Fibroblast of gingiva (primary cell): ENCODE measurements at regions not wholly inside any gene's neighbourhood (a gene's known extent, or its start where the extent isn't known, plus 50 kb on each side); places are given as distances from the start of the nearest gene placed in this dataset.

Experiments
- DNase-seq: peaks from one replicate; pipeline ENCODE4 v3.0.0-alpha.2; 2011; ENCODE audit warnings: low read depth

DNA sequence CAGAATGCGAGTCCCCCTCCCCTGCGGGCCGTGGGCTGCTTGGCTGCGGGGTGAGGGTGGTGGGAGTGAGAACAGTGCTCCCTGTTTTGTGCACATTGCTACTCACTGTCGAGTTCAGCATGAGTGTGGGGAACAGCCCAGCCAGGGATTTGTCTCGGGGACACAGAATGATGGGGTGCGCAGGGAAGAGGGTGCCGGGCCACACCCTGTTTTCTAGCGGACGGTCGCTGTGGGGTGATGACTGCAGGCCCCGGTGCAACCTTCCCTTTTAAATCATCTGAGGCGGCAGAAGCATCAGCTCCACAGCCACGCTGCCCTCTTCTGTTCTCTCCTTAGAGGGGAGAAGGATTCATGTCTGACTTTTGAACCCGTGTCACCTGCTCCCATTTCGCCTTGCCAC is 1051.2 kb downstream of the TBC1D22A start:
- no peak for DNase-seq

DNA sequence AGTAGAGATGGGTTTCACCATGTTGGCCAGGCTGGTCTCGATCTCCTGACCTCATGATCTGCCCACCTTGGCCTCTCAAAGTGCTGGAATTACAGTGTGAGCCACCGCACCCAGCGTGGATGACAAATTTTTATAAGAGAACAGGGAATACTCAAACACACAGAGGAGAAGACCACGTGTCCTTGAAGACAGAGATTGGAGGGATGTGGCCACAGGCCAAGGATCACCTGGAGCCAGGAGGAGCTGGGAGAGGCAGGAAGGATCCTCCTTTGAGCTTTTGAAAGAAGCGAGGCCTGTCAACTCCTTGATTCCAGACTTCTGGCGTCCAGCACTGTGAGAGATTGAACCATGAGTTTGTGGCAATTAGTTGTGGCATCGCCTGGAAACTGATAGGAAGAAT is 1049.5 kb downstream of the TBC1D22A start:
- no peak for DNase-seq

DNA sequence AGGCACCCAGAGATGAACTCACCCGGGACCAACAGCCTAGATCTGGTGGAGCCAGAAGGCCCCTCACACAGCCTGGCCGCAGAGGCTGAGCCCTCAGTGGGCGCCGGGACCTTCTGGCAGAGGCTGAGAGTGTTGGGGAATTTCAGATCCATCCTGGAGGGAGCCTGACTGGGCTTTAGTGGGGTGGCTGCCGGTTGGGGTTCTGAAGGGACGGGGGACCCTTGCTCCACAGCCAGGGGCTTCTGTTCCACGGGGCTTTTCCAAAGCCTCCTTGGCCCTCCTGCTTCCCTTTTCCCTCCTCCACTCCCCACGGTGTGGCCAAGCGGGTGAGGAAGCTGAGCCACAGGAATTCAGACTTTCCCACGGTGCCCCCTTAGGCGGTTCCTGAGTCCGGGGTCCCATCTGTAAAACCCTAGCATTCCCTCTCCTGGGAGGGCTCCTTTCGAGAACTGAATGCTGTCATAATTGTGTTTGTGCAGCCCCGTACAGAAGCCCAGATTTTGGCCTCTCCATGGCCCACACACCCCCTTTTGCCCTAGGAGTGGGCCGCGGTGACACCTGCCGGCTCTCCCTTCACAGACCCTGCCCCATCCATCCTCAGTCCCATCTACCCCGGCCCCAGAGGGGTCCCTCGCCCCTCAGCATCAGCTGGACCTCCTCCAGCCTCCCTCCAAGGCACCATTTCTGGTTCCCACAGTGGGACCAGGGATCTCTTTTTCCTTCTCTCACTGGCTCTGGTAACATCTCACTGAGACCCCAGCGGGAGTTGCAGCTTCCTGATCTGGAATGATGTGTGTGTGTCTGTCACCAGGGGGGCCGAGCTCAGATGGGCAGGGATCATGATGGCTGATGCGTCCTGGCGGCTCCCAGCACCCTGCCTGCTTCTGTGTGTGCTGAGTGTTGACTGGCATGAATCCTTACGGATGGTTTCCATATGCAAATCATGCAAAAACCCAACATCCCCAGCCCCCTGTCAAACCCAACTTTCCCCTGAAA is 1048.4 kb downstream of the TBC1D22A start:
- DNase-seq, result no peak

DNA sequence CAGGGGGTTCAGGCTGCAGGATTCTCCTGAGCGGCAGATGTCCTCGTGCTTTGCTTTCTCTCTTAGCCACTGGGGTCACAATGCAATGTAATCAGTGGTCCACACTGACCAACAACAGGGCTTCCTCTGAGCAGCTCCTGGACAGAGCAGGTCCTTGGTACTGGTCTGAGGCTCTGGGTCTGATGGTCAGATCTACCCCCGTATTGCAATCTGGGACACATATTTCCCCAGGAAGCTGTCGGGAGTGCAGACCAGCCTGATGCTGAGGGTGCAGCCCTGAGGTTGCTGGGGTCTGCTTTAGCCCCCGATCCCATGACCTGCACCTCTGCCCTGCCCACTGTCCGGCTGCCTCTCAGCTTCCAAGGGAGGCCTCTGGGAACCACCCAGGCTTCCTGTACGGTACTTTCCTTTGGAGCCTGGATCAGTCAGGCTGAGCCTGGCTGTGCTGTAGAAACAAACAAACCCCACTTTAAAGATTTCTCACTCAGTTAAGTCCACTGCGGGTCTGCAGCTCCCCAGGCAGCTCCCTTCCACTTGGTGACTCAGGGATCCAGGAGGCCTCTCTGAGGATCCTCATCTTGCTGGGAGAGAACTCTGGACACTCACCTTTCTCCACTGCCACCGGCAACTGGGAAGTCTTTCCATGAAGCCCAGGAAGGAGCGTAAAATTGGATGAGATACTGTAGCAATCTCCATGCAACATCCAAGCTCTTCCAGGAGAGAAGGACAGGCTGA is 1046.6 kb downstream of the TBC1D22A start:
- DNase-seq, result no peak

DNA sequence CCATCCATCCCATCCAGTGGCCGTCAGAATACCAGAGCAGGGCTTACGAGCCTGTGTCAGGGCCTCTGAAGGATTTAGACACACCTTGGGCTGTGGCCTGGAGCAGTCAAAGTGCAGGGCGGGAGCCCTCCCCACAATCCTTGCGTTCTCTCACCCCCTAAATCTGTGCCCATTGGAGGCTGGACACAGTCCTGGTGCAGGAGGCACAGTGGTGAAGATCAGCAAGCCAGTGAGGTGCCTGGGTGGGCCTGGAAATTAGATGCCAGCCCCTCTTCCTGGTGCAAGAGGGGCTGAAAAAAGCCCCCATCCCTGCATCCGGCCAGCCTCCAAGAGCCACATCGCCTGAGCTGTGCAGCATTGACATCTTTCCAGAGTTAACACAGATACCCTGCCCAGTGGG is 1045.8 kb downstream of the TBC1D22A start:
- no peak for DNase-seq

DNA sequence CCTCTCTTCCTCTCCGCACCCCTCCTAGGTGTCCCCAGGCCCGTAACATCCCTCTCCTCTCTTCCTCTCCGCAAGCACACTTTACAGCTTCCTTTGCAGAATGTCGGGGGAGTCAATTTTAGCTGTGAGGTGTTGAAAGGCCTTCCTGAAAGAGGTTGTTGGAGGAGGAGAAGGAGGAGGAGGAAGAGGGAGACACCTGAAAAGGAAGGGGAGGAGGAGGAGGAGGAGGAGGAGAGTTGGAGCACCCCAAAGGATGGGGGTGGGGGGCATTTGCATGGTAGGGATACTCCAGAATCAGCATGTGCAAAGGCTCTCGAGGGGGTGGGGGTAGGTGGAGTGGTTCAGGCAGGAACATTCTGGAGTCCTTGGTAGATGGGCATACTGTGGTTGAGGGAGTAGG is 1045.1 kb downstream of the TBC1D22A start:
- DNase-seq, result no peak

DNA sequence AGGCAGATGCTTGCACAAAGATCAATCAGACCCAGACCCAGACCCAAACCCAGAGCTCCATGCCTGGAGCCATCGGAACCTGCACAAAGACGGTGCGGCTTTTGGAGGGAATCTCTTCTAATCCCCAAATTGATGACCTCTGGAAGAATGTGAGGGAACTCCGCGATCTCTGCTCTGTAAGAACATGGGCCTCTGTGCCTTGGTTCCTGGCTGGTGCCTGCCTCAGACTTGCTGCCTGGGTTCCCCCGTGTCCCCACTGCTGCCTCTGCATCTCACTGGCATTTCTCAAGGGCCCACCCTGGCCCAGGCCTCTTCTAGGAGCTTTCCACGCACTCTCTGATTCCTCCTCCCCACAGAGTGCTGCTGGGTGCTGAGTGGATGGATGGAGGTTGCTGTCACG is 1044.4 kb downstream of the TBC1D22A start:
- no peak for DNase-seq

DNA sequence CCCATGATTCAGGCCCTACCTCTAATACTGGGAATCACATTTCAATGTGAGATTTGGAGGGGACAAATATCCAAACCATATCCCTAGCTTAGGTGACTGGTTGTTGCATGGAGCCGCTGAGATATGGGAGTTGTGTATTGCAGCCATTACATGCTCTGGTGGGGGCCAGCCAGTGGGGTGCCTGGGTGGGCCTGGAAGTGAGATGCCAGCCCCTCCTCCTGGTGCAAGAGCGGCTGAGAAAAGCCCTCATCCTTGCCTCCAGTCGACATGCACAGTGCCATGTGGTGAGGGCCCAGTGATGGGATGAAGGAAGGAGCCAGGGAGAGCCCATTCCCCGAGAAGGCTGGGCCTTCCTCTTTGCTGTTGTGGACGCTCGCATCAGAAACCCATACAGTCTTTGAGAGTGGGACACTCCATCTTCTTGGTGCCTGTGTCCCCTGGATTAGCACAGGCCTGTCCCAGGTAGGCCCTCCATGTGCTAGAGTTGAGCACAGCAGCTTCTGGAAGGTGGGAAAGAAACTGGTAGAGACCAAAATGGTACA is 1043.0 kb downstream of the TBC1D22A start:
- DNase-seq, result no peak

DNA sequence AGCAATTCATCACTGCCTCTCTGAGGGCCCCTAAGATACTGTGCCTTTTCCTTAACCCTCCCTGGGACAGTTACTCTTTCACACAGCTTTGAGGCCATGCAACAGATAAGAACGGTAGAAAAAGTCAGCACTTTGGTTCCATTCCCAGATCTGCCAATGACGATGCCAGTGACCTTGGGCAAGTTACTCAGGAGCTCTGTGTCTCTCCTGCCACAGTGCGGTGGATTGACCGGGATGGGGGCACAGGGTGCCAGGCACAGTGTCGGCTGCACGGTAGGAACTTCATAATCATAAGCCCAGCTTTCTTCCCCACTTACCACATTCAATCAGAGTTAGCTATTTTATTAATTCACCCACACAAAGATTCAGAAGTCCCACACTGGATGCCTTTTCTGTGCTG is 1041.8 kb downstream of the TBC1D22A start:
- DNase-seq, result no peak

DNA sequence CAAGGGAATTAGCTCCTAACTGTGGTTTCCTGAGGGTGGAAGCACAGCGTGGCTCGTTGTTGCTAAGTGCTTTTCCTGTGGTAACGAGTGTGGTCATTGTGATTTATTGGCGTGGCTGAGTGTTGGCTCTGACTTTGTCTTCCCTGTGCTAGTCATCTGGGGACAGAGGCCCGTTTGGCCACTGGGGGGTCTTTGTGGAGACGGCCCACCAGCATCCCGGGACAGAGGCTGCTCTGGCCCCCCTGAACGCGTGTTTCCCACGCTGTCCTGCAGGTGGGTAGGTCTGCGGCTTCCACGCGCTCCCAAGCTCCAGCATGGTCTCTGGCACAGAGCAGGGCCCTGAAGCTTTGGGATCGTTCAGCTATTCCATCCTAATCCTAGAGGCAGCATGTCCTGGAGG is 1040.0 kb downstream of the TBC1D22A start:
- DNase-seq, result no peak

DNA sequence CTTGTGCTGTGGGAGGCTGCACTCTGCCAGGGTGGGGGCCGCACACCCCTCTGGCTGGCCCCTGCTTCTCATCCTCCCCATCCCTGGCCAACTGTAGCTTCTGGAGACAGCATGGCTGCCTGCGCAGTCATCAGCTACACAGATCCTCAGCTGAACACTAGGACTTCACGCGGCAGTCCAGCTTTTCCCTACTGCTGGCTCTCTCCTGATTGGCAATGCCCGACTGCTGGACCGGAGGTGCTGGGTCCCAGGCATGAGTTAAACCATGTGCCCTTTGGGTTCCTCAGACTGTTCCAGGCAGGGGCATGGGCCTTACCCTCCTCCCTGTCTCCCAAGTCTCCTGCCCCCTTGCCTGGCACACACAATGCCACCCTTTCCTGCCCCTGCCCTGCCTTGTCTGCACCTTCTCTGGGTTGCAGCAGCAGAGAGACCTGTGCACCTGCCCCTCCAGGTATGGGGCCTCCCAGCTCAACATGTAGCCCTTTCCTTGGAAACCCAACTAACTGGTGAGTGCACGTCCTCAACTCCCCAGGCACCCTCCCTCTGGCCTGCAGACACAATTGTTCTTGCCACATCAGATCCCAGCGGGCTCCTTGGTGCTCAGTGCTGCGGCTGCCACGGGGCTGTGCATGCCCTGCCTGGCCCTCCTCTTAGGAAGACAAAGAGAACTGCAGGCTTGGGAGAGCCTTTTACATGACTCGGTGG is 1039.2 kb downstream of the TBC1D22A start:
- no peak for DNase-seq

DNA sequence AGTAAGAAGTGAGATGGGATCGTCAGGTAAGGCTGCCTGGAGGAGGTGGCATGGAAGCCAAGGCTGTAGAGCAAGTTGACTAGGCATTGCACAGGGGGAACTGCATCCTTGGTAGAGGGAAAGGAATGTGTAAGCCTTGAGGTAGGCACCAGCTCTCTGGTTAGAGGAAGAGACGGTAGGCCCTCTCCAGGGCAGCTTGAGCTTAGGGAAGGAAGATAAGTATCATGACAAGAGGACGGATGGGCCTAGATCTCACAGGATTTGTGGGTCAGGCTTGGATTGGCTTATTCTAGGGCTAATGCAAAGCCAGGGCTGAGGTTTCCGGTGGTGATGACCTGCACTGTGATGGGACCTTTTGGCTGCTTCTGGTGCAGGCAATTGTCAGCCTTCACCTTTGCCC is 1035.8 kb downstream of the TBC1D22A start:
- DNase-seq, result no peak

DNA sequence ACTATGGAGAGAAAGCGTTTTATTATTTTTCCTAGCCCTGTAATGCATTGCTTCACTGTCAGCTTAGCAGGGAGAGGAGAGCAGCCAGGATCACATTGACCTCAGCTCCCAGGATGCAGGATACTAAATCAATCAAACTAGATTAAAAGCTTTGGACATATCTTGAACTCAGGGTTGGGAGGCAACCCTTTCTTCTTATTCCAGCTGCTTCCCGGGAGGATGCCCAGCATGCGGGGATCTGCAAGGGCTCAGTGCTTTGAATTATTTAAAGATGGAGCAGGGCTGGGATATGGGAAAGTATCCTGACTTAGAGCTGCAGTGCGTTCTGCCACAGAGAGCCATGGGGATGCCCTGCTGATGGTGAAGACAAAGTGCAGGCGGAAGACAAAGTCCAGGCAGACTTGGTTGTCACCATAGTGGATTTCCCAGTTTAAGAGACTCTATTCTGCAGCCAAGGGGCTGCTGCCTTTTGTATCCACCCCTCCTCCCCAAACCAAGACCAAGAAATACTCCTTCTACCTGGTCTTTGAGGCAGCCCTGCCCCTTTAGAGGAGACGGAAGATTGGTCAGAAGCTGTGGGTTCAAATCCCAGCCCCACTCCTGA is 1035.0 kb downstream of the TBC1D22A start:
- no peak for DNase-seq

DNA sequence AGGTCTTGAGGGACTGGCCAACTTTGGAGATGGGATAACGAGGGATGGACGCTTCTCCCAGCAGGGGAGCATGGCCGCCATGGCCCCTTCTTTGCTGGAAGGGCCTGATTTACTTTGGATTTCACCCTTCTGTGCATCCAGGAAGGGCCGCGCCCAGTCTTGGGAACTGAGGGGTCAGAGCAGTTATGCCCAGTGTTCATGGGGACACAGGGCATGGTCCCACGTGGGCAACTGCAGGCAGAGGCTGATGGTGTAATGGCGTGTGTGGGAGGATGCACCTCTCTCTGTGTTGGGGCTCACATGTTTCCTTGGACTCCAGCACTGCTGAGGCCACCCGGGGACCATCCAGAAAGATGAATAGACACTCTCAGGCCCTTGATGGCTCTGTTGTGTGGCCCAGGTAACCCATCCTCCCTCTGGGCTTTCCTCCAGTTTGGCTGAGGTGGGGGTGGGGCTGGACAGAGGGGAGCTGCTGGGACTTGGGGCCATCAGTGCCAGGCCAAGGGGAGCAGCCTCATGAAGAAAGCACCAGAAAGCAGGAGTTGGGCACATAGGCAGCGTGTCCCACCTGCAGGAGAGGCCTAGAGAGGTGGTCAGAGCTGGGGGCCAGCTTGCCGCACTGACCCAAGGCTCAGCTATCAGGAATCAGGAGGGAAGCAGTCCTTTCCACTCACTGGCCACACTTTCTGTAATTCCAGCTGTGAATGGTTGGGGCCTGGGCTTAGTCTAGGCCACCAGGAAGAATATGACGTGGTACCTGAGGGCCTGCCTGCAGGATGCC is 1033.9 kb downstream of the TBC1D22A start:
- no peak for DNase-seq

DNA sequence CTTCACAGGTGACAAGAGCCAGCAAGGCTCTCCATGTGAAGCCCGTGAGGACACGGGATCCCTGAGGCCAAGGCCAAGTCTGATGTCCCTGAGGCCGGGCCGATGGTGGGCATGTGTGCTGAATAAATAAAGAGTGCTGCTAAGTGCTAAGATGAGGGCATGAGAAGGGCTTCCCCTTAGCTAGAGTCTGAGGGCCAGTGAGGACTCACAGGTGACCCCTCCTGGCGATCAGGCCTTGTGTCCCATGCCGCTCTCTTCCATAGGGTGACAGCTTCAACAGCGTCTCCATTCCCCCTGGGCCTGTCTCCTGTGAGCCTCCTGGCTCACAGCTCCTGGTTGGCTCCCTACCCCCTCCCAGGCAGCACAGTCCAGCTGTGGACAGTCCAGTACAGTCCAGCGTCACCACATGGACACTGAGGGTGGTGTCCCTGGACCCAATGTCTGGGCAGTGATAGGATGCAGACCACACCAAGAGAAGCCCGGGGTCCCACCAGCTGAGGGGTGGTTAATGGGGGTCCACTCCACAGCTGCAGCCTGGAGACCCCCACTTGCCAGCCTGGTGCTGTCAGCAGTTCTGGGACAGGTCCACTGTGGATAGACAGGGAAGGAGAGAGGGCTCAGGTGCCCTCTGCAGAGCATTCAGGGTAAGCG is 1033.2 kb downstream of the TBC1D22A start:
- no peak for DNase-seq

DNA sequence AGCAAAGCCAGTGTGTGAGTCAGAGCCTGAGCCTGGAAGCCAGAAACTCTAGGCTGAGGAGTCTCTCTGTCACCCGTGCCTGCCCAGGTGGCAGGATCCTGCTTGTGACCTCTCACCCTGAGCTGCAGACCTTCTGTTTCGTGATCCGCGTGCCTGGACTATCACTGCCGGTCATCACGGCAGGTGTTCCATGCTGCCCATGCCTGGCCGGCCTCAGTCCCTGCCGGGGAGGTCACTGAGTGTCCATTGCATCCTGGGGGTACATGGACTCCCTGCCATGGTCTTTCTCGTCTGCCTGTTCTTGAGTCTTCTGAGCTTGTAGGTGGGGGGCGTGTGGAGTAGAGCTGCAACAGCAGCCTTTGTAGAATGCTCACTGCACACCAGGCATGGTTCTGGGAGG is 1032.4 kb downstream of the TBC1D22A start:
- no peak for DNase-seq

DNA sequence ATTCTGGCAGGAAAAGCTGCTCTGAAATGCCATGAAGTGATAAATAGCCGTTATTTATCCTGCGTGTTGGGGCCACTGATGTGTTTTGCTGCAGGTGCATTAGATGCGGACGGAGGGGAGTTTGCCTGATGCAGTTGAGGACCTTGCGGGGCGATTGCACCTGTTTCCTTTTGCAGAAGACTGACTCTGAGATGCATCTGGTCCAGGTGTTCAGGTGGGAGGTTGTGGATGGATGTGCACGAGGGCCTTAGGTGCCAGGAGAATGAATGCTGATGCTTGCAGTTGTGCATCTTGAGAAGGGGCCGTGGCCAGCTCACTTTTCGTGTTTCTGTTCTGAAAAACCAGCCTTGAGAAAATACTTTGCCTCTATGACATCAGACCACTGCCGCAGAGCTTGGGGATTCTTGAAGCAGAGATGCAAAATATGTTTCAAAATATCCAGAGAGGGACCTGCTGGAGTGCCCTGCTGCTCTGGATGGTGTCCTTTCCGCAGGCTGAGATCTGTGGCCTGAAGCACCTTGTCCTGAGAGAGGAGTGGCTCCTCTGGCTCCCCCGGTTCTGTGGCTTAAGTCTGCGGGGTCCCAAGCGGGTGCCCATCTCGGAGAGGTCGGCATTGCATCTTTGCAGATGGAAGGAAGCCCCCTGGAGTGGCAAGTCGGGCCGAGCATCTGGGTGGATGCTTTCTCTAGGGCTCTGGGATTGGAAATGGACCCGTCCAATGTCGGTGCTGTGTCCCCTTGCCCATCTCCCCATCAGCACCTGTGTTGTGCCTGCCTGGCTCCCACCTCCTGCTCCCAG is 1031.1 kb downstream of the TBC1D22A start:
- DNase-seq, result no peak

DNA sequence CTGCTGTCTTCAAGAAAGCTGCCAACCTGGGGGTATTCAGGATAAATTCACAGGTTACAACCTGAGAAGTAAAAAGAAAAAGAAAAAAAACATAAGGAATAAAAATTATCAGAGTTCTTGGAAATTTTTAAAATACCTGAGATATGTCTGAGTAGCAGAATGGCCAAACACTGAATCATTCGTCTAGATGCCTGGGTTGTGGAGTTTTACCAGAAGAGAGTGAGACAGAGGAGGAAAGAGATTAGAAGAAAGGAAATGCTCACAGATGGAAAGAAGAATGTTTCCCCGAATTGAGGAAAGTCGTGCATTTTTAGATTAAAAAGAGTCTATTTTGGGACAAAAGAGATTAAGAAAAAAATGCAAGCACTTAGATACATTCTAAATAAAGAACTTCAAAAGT is 1026.7 kb downstream of the TBC1D22A start:
- no peak for DNase-seq

DNA sequence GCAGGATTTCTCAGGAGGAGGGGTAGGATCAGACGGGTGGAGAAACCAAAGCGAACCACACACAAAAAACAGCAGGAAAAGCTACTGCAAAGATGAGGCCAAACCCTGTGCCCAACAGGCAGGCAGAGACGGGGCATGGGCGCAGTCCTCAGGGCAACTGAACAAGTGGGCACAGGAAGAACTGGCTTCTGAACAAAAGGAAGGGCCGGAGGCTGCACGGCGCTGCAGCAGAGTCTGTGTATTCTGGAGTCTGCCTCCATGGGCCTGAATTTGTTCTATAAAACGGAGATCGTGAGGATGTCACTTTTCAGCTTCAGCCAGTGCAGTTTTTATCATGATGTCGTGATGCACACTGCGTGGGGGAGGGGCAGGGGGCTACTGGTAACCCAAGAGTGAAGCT is 1026.0 kb downstream of the TBC1D22A start:
- no peak for DNase-seq
